Lung (tissue), 11 donors: ENCODE measurements at regions not wholly inside any gene's neighbourhood (a gene's known extent, or its start where the extent isn't known, plus 50 kb on each side); places are given as distances from the start of the nearest gene placed in this dataset.

Experiments used
- ATAC-seq: fragments of 200-7000 bp; cut with Tn5 transposase; one replicate; pipeline ENCODE4 v1.9.1; 2020; ENCODE audit warnings: moderate number of reproducible peaks; ENCODE audit not compliant: insufficient read depth, low FRiP score
- DNase-seq, 3 donors: peaks; one replicate each; pipeline ENCODE4 v3.0.0-alpha.2; 2013 to 2017
- H3K27ac ChIP-seq, 2 donors: one replicate each; pipeline ENCODE4 v1.5.1; 2013; ENCODE audit warnings: mild to moderate bottlenecking in 2 of 2, moderate library complexity in 2 of 2, control low read depth in 1 of 2, inconsistent platforms in 1 of 2, low read depth in 1 of 2, low read length in 1 of 2
- H3K27me3 ChIP-seq, 3 donors: one replicate each; pipeline ENCODE4 v1.5.1; 2013; ENCODE audit warnings: low read length in 2 of 3; ENCODE audit not compliant: control insufficient read depth in 3 of 3, insufficient read depth in 3 of 3
- H3K36me3 ChIP-seq, 4 donors: one replicate each; pipeline ENCODE4 v1.5.1; 2013; ENCODE audit warnings: low read length in 4 of 4, mild to moderate bottlenecking in 1 of 4, moderate library complexity in 1 of 4; ENCODE audit not compliant: control insufficient read depth in 4 of 4, insufficient read depth in 4 of 4
- H3K4me1 ChIP-seq, 5 donors: one replicate each; pipeline ENCODE4 v1.5.1; 2013; ENCODE audit warnings: low read length in 5 of 5, mild to moderate bottlenecking in 2 of 5, moderate library complexity in 1 of 5; ENCODE audit not compliant: control insufficient read depth in 5 of 5, insufficient read depth in 5 of 5
- H3K4me3 ChIP-seq: one replicate; pipeline ENCODE4 v1.5.1; 2013; ENCODE audit warnings: mild to moderate bottlenecking, control low read depth, moderate library complexity
- H3K9ac ChIP-seq, 2 donors: one replicate each; pipeline ENCODE4 v1.5.1; 2013; ENCODE audit warnings: low read length in 2 of 2, control low read depth in 1 of 2; ENCODE audit not compliant: insufficient read depth in 1 of 2
- H3K9me3 ChIP-seq, 4 donors: one replicate each; pipeline ENCODE4 v1.5.1; 2013; ENCODE audit warnings: low read length in 3 of 4, mild to moderate bottlenecking in 1 of 4, moderate library complexity in 1 of 4; ENCODE audit not compliant: control insufficient read depth in 4 of 4, insufficient read depth in 3 of 4
- WGBS, 2 donors: extraction: QIAGEN DNeasy Blood & Tissue Kit; methylation state at CpG; one replicate each; pipeline ENCODE4 v1.1.7; 2013; 5-methylcytosine and 5-hydroxymethylcytosine counted together
- TF ChIP-seq, protein P1 (sequence below): IDR thresholded peaks from 2 replicates; pipeline ENCODE4 v1.5.1; 2012; ENCODE audit warnings: mild to moderate bottlenecking; ENCODE audit errors: control extremely low read depth, extremely low read depth
- donor health status: control.
- donor health status: control.
- donor health status: Bipolar disorder and iron deficiency.
- donor health status: healthy.
- donor health status: DM: yes; HTN: yes; CAD: no.

GRCh38 chr13:67758975-67759374 lies 528.8 kb upstream of the PCDH9 start:
- no peak overlapping the region for H3K4me3 ChIP-seq

DNA sequence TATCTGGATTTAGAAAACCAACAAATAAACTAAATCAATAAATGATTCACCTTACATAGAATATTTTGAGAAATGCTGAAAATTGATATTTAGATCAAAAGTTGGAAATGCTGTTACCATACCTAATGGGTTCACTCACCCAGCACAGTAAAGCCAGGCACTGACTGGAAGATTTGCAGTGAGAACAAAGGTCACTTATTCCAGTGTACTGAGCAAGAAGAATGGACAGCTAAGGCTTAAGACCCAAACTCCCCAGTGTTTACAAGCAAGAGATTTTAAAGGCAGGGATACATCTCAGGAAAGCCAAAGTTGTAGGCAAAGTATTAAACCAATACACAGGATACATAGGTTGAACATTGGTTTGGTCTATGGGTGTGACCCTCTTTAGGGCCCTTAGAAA lies 523.9 kb upstream of the PCDH9 start:
- Histone ChIP-seq H3K36me3 (no peaks in the 10 kb centered on the region), H3K27me3 (no peaks in the 10 kb centered on the region), H3K27ac (no peak overlapping the region), H3K9me3 (no peaks in the 10 kb centered on the region), H3K4me1 (no peaks in the 10 kb centered on the region), H3K9ac (no peak overlapping the region), H3K4me3 (no peak overlapping the region)
- TF ChIP-seq, protein P1, sequence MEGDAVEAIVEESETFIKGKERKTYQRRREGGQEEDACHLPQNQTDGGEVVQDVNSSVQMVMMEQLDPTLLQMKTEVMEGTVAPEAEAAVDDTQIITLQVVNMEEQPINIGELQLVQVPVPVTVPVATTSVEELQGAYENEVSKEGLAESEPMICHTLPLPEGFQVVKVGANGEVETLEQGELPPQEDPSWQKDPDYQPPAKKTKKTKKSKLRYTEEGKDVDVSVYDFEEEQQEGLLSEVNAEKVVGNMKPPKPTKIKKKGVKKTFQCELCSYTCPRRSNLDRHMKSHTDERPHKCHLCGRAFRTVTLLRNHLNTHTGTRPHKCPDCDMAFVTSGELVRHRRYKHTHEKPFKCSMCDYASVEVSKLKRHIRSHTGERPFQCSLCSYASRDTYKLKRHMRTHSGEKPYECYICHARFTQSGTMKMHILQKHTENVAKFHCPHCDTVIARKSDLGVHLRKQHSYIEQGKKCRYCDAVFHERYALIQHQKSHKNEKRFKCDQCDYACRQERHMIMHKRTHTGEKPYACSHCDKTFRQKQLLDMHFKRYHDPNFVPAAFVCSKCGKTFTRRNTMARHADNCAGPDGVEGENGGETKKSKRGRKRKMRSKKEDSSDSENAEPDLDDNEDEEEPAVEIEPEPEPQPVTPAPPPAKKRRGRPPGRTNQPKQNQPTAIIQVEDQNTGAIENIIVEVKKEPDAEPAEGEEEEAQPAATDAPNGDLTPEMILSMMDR: no peak
- DNase-seq: no peak
- ATAC-seq: no peak

More at GRCh38 chr13:67758975-67759374, 528.8 kb upstream of the PCDH9 start:
- no peaks in the 10 kb centered on the region for H3K9me3 ChIP-seq
- H3K9ac ChIP-seq: no peak overlapping the region
- no peak for DNase-seq
- WGBS, 2 donors: 83 to 90% methylated on average over 5 of the region's 5 CpGs
- TF ChIP-seq, protein P1: no peak
- no peaks in the 10 kb centered on the region for H3K36me3 ChIP-seq
- ATAC-seq: no peak
- H3K27me3 ChIP-seq: no peaks in the 10 kb centered on the region
- H3K27ac ChIP-seq: no peak overlapping the region
- H3K4me1 ChIP-seq: no peaks in the 10 kb centered on the region

DNA sequence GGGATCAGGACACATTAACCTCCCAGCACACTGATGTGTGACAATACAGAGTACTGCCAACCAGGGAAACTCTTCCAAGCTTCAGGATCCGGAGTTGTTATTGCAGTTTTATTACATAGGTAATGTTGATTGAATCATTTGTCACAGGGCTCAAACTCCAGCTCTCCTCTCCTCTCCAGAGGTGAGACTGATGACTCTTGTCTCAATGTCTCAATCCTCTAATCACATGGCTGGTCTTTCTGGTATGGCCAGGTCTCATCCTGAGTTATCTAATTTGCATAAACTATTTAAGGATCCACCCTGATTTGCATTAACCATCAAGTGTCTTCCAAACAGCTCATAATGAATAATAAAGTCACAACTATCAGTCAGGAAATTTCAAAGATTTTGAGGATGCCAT lies 522.6 kb upstream of the PCDH9 start:
- TF ChIP-seq, protein P1: no peak
- Histone ChIP-seq H3K9me3 (no peaks in the 10 kb centered on the region), H3K4me1 (no peaks in the 10 kb centered on the region), H3K4me3 (no peak overlapping the region), H3K36me3 (no peaks in the 10 kb centered on the region), H3K9ac (no peak overlapping the region), H3K27me3 (no peaks in the 10 kb centered on the region), H3K27ac (no peak overlapping the region)
- no peak for DNase-seq
- WGBS, 2 donors: 81 to 84% methylated on average over 1 of the region's 1 CpG
- no peak for ATAC-seq

DNA sequence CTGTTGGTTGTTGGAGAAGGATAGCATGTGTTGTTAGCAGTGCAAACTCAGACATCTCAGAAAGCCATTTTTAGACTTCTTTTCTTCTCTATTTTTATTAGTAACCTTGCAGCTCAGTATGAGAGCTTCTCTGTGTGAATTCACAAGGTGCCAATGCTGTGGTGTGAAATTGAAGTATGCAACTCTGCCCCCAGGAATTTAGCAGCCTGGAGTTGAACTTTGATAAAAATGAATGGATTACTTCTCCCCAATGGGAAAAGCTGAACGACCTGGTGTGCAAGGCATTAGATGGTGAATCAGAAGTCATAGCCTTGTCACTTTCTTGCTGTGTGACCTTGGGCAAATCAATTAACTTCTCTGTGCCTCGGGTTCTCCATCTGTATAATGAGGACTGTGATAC lies 512.3 kb upstream of the PCDH9 start:
- WGBS, 2 donors: 44 to 45% methylated on average over 2 of the region's 2 CpGs
- H3K27me3 ChIP-seq: peaks cover 0 to 2% (median 0%) of the 10 kb centered on the region in 3 donors
- peaks cover 0 to 5% (median 0%) of the 10 kb centered on the region in 5 donors for H3K4me1 ChIP-seq
- DNase-seq: no peak
- ATAC-seq: no peak
- H3K36me3 ChIP-seq: no peaks in the 10 kb centered on the region
- H3K9ac ChIP-seq: no peak overlapping the region
- H3K27ac ChIP-seq: no peak overlapping the region
- no peak overlapping the region for H3K4me3 ChIP-seq
- peaks cover 0 to 3% (median 0%) of the 10 kb centered on the region in 4 donors for H3K9me3 ChIP-seq
- TF ChIP-seq, protein P1: no peak
